A172 (cell line): ENCODE measurements at regions not wholly inside any gene's neighbourhood (a gene's known extent, or its start where the extent isn't known, plus 50 kb on each side); places are given as distances from the start of the nearest gene placed in this dataset.

Experiments
- DNase-seq: peaks from one replicate; pipeline ENCODE4 v3.0.0-alpha.2; 2015; ENCODE audit warnings: low spot score

GRCh38 chr2:107757223-107757622, 69.5 kb upstream of the RGPD4 start:
- DNase-seq, result no peak

- DNase-seq, result no peak
Measured at GRCh38 chr2:107760620-107761364, 65.9 kb upstream of the RGPD4 start.

- DNase-seq, result no peak
Measured at GRCh38 chr2:107772353-107772752, 54.3 kb upstream of the RGPD4 start.

GRCh38 chr2:107775211-107775610, 51.5 kb upstream of the RGPD4 start:
- no peak for DNase-seq

GRCh38 chr2:107775791-107776190, 50.9 kb upstream of the RGPD4 start:
- DNase-seq, result no peak

- DNase-seq, result no peak
Measured at GRCh38 chr2:107776362-107776761, 50.3 kb upstream of the RGPD4 start.
